Glomerular visceral epithelial cell (primary cell): ENCODE measurements at regions not wholly inside any gene's neighbourhood (a gene's known extent, or its start where the extent isn't known, plus 50 kb on each side); places are given as distances from the start of the nearest gene placed in this dataset.
"Not testable (repeated sequence)": the region's sequence is repeated elsewhere in the genome, so short reads cannot be mapped to it uniquely, and the experiment has no call there.

Experiments used
- DNase-seq: peaks from one replicate; pipeline ENCODE4 v3.0.0-alpha.2; 2016; ENCODE audit errors: extremely low spot score

- no peak for DNase-seq
These were observed 759.5 kb downstream of the RNF144A start for GRCh38 chr2:7676714-7677113.

DNA sequence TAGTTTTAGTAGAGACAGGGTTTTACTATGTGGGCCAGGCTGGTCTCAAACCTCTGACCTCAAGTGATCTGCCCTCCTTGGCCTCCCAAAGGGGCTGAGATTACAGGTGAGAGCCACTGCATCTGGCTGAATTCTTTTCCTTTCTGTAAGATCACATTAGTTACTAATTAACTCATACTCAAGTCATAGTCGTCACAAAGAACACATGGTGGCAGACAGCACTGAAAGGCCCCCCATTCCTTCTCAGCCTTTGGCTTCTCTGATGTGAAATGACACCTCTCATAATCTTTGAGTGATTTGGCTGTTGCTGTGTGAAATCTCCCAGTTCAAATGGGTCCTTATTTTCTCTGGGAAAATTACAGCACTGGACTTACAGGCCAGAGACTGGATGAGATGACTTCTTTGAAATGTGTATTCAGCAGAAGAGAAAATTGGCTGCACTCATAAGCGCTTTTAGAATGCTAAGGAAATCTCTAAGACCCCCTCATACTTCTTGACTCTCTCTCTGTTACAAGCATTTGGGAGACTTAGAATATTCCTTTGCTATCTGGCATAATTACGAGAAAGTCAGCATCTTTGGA, 764.8 kb downstream of the RNF144A start:
- no peak for DNase-seq

- DNase-seq, result no peak
These were observed 766.0 kb downstream of the RNF144A start for GRCh38 chr2:7683196-7683595.

DNA sequence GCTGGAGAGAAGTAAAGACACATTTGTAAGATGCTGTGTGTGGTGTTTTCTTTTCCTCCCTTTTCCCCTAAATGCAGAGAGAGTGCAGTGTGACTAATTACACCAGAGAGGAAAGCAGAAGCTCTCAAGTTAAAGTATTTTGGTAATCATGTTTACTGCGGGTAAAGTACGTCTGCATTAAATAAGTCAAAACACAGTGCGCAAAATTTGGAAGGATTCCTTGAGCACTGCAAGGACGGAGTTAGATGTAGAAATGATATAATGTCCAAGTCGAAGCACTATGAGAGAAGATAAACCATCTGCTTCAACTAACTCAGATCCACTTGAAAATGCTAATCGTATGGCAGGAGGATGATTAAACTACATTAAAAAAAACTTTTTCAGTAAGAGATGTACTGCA, 766.5 kb downstream of the RNF144A start:
- DNase-seq, result no peak

DNA sequence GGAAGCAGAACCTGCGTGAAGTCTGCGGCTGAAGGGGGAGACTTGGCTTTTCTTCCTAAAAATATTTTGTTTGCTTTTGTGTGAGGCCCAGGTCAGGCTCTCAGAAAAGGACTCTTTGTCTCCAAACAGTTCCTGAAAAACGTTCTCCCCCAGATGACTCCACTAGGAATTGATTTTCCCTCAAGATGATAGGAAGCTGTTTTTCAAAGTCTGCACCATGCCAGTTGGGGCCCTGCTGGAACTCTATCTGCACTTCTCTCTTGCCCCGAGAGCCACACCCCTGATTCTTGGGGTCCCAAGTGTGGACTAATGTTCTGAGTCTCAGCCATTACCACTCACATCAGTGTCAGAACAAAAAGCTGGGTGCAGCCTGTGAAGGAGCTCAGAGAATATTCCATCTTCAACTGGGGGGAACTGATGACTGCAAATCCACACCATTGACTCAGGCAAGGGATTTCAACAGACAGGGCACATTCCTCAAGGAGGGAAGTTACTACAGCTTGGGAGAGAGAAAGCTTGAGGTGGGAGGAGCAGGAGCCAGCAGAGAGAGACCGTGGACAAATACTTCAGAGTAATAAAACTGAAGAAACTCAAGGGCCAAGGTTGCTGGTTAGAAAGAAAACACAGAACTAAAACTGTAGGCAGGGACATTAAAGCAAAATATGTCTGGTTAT, 768.3 kb downstream of the RNF144A start:
- DNase-seq, result no peak

DNA sequence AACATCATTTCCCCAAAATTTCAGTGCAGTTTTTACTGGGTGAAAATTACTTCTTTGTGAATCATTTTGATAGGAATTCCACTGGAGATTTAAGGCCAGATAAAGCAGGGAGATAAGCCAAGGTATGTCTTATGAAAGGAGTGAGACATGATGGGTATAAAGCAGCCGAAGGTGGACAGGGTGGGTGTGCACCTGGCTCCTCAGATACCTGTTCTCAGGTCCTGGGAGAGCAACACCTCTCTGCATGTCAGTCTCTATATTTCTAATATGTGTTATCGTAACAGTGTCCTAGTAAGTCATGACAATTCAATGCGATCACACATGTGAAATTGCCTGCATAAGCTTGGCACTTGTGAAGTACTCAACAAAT, 768.8 kb downstream of the RNF144A start:
- DNase-seq, result no peak

GRCh38 chr2:7691961-7692656, 774.9 kb downstream of the RNF144A start:
- no peak for DNase-seq

DNA sequence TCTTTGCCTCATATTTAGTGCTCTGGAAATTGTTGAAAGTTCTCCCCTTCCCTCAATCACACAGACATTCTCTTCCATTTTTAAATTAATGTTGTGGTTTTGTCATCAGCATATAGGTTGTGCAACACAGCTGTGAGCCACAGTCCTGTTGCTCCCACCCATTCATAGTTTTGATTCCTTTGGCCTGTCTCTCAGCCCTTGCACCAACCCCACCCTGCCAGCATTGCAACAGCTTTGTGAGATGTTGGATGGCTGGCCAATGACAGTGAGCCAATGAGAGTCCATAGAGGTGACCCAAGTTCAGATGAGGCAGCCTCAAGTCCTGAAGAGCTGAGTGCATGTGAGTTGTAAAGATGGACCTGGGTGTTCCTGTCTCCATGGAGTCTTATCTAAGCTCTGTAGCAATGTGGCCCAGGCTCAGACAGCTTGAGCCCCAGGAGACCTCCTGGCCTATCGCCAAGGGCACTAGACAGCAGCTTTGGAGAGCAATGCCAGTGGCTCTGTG, 775.5 kb downstream of the RNF144A start:
- no peak for DNase-seq

GRCh38 chr2:7693246-7694075, 776.2 kb downstream of the RNF144A start:
- DNase-seq, result no peak

- no peak for DNase-seq
These were observed 777.1 kb downstream of the RNF144A start for GRCh38 chr2:7694076-7694985.

DNA sequence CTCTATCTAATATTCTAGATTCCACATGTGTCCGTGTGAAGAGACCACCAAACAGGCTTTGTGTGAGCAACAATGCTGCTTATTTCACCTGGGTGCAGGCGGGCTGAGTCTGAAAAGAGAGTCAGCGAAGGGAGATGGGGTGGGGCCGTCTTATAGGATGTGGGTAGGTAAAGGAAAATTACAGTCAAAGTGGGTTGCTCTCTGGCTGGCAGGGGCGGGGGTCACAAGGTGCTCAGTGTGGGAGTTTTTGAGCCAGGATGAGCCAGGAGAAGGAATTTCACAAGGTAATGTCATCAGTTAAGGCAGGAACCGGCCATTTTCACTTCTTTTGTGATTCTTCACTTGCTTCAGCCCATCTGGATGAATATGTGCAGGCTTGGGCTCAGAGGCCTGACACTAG, 779.3 kb downstream of the RNF144A start:
- not testable (repeated sequence) for DNase-seq

GRCh38 chr2:7697052-7697451, 779.8 kb downstream of the RNF144A start:
- no peak for DNase-seq

GRCh38 chr2:7701791-7702190, 784.6 kb downstream of the RNF144A start:
- no peak for DNase-seq

DNA sequence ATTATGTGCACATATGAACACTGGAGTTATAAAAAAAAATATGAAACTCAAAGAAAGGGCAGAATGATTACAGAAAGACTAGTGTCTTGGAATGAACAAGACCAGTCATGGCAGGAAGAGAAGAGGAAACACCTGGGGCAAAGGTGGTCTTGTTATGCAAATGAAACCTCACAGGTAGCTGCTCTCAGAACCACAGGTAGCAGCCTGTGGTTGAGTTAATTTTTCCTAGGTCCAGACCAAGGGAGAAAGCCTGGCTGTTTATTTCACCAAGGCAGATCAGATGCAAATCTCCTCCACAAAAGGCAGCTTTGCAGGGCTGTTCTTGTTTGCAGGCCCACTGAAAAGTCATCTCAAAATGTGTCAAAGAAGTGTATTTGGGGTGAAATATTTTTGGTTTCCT, 785.8 kb downstream of the RNF144A start:
- no peak for DNase-seq

GRCh38 chr2:7703543-7704144, 786.4 kb downstream of the RNF144A start:
- DNase-seq, result no peak

GRCh38 chr2:7704296-7704865, 787.2 kb downstream of the RNF144A start:
- no peak for DNase-seq

- DNase-seq, result no peak
These were observed 789.6 kb downstream of the RNF144A start for GRCh38 chr2:7706791-7707190.

GRCh38 chr2:7707723-7708122, 790.5 kb downstream of the RNF144A start:
- peak; percentile 67 for DNase-seq

DNA sequence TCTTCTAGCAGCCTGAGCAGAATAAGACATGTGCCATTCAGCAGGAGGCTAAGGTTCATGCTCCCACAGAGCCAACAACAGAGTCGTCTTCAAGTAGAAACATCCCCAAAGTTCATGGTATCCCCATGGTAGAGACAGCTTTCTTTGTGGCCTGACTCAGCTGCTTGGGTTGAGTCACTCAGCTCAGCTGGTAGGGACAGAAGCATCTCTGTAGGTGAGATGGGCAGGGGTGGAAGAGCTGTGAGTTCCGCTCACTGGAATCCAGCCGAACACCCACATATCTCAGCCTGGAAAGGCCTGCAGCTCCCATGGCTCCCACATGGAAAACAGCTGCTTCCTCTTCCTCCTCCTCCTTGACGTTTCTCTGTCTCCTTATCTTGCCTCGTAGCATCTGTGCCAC, 792.7 kb downstream of the RNF144A start:
- DNase-seq, result no peak

GRCh38 chr2:7711167-7711566, 794.0 kb downstream of the RNF144A start:
- DNase-seq, result no peak
